ENCODE measurements at regions not wholly inside any gene's neighbourhood (a gene's known extent, or its start where the extent isn't known, plus 50 kb on each side); places are given as distances from the start of the nearest gene placed in this dataset.

DNA sequence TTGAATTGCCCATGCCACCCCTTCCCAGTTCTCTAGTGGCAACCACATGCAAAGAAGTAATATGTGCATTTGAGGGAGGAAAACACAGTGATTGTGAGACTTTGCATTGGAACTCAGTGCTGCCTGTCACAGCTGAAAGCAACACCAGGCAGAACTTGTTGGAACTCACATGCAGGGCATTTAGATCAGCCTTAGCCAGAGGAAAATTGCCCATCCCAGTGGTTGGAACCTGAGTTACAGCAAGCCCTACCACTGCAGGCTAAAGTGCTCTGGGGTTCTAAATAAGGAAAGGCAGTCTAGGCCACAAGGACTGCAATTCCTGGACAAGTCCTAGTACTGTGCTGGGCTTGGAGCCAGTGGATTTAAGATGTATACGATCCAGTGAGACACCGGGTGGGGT, 245.3 kb upstream of the UFL1 start:
- H3K27ac ChIP-seq (ENCODE audit: low read depth, low read length) = no peak overlapping the region
- H3K4me1 ChIP-seq (ENCODE audit: control insufficient read depth, insufficient read depth, low read length) = no peaks in the 10 kb centered on the region
- no peaks in the 10 kb centered on the region for H3K27me3 ChIP-seq (ENCODE audit: control insufficient read depth, insufficient read depth, low read length)
- H3K4me3 ChIP-seq (ENCODE audit: low read depth, low read length) = no peak overlapping the region
- peaks cover 5% of the 10 kb centered on the region for H3K9me3 ChIP-seq (ENCODE audit: control insufficient read depth, insufficient read depth, low read length)
- no peak for DNase-seq (ENCODE audit: low read depth in 4 of 6, low spot score in 6 of 6)
- H3K36me3 ChIP-seq (ENCODE audit: control insufficient read depth, insufficient read depth, low read length) = no peaks in the 10 kb centered on the region
- WGBS (ENCODE audit: insufficient coverage) = no CpG with 5 or more reads among the region's 2 CpGs

DNA sequence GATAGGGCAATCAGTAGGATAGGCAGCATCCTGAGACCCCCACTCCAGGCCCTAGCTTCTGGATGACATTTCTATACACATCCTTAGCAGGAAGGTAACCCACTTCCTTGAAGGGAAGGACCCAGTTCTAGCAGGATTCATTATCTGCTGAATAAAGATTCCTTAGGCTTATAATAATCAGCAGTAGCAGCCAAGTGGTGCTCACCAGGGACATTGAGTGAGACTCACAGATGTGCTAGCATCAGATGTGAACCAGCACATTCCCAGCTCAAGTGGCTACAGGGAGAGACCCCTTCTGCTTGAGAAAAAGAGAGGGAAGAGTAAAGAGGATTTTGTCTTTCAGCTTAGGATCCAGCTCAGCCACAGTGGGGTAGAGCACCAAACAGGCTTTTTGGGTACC, 244.8 kb upstream of the UFL1 start:
- Histone ChIP-seq H3K4me1 (ENCODE audit: control insufficient read depth, insufficient read depth, low read length) (no peaks in the 10 kb centered on the region), H3K36me3 (ENCODE audit: control insufficient read depth, insufficient read depth, low read length) (no peaks in the 10 kb centered on the region), H3K27me3 (ENCODE audit: control insufficient read depth, insufficient read depth, low read length) (no peaks in the 10 kb centered on the region), H3K27ac (ENCODE audit: low read depth, low read length) (no peak overlapping the region), H3K9me3 (ENCODE audit: control insufficient read depth, insufficient read depth, low read length) (peaks cover 5% of the 10 kb centered on the region), H3K4me3 (ENCODE audit: low read depth, low read length) (no peak overlapping the region)
- DNase-seq (ENCODE audit: low read depth in 4 of 6, low spot score in 6 of 6) = no peak

DNA sequence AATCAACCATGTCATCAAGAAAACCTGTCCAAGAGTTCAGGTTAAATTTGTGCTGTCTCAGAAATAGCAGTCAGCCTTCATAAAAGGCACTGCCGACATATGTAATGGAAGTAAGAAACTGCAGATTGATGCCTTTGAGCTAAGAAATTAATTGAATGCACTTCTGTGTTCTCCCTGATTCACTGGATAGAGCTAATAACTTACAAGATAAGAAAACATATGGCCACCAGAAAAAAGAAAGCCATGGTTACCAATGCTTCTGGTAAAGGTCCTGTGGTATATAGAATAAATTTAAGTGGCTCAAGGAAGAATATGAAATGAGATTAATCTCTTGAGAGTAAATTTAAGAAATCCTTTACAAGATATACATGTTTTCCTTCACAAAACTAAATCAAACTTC, 242.5 kb upstream of the UFL1 start:
- Histone ChIP-seq H3K27ac (ENCODE audit: low read depth, low read length) (no peak overlapping the region), H3K27me3 (ENCODE audit: control insufficient read depth, insufficient read depth, low read length) (no peaks in the 10 kb centered on the region), H3K4me3 (ENCODE audit: low read depth, low read length) (no peak overlapping the region), H3K36me3 (ENCODE audit: control insufficient read depth, insufficient read depth, low read length) (no peaks in the 10 kb centered on the region), H3K4me1 (ENCODE audit: control insufficient read depth, insufficient read depth, low read length) (no peaks in the 10 kb centered on the region), H3K9me3 (ENCODE audit: control insufficient read depth, insufficient read depth, low read length) (no peaks in the 10 kb centered on the region)
- peak in 1 of 6 donors; percentile 38 for DNase-seq (ENCODE audit: low read depth in 4 of 6, low spot score in 6 of 6)
- WGBS (ENCODE audit: insufficient coverage) = no CpG with 5 or more reads among the region's 1 CpG

DNA sequence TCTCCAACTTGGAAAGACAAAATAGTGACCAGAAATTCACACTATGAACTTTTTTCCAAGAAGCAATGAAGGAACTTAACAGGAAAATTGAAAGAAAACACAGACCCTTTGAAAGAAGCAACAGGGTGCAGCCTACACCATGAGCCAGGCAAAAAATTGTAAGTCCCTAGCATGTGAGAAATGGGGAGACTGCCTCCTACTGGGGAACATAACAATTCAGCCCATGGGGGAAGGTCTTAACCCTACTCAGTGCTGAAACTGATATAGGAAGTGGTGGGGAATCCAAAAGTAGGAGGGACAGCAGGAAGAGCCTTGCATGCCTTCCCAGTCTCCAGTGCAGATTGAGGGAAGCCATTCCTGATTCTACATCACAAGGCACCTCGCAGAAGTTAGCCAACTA, 235.1 kb upstream of the UFL1 start:
- WGBS (ENCODE audit: insufficient coverage) = no CpG with 5 or more reads among the region's 1 CpG
- DNase-seq (ENCODE audit: low read depth in 4 of 6, low spot score in 6 of 6) = no peak
- H3K4me3 ChIP-seq (ENCODE audit: low read depth, low read length) = no peak overlapping the region
- no peak overlapping the region for H3K27ac ChIP-seq (ENCODE audit: low read depth, low read length)
- no peaks in the 10 kb centered on the region for H3K9me3 ChIP-seq (ENCODE audit: control insufficient read depth, insufficient read depth, low read length)
- H3K4me1 ChIP-seq (ENCODE audit: control insufficient read depth, insufficient read depth, low read length) = no peaks in the 10 kb centered on the region
- no peaks in the 10 kb centered on the region for H3K27me3 ChIP-seq (ENCODE audit: control insufficient read depth, insufficient read depth, low read length)
- H3K36me3 ChIP-seq (ENCODE audit: control insufficient read depth, insufficient read depth, low read length) = no peaks in the 10 kb centered on the region

DNA sequence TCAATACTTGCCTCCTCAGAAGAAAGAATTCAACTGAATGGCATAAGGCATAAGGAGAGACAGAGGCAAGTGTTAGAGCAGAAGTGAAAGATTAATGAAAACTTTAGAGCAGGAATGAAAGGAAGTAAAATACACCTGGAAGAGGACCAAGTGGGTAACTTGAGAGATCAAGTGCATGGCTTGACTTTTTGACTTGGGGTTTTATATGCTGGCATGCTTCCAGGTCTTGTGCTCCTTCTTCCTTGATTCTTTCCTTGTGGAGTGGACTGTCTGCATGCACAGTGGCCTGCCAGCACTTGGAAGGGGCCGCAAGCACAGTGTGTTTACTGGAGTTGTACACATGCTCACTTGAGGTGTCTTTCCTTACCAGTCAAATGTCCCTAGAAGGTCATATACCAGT, 222.1 kb upstream of the UFL1 start:
- WGBS (ENCODE audit: insufficient coverage) = 100% methylated on average over 1 of the region's 1 CpG
- DNase-seq (ENCODE audit: low read depth in 4 of 6, low spot score in 6 of 6) = no peak
- Histone ChIP-seq H3K27me3 (ENCODE audit: control insufficient read depth, insufficient read depth, low read length) (no peaks in the 10 kb centered on the region), H3K9me3 (ENCODE audit: control insufficient read depth, insufficient read depth, low read length) (peaks cover 3% of the 10 kb centered on the region), H3K4me1 (ENCODE audit: control insufficient read depth, insufficient read depth, low read length) (no peaks in the 10 kb centered on the region), H3K4me3 (ENCODE audit: low read depth, low read length) (no peak overlapping the region), H3K36me3 (ENCODE audit: control insufficient read depth, insufficient read depth, low read length) (no peaks in the 10 kb centered on the region), H3K27ac (ENCODE audit: low read depth, low read length) (no peak overlapping the region)

DNA sequence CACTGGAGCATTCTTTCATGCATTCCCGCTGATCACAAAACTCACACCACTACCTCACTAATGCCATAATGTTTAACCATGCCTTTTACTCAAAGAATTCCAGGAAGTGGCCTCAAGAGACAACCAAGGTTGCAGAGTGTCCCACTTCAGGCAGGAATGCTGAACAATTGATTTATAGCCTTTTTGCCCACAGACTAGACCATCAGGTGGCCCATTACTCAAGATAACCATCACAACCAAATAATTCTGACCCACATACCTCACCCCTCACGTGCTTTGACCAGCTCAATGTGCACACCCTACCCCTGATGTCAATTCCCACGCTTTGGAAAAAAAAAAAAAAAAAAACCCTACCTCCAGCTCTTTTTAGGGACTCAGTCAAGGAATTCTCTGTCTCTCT, 220.6 kb upstream of the UFL1 start:
- Histone ChIP-seq H3K9me3 (ENCODE audit: control insufficient read depth, insufficient read depth, low read length) (peaks cover 2% of the 10 kb centered on the region), H3K4me1 (ENCODE audit: control insufficient read depth, insufficient read depth, low read length) (no peaks in the 10 kb centered on the region), H3K4me3 (ENCODE audit: low read depth, low read length) (no peak overlapping the region), H3K27ac (ENCODE audit: low read depth, low read length) (no peak overlapping the region), H3K36me3 (ENCODE audit: control insufficient read depth, insufficient read depth, low read length) (no peaks in the 10 kb centered on the region), H3K27me3 (ENCODE audit: control insufficient read depth, insufficient read depth, low read length) (no peaks in the 10 kb centered on the region)
- 100% methylated on average over 2 of the region's 3 CpGs for WGBS (ENCODE audit: insufficient coverage)
- DNase-seq (ENCODE audit: low read depth in 4 of 6, low spot score in 6 of 6) = no peak

DNA sequence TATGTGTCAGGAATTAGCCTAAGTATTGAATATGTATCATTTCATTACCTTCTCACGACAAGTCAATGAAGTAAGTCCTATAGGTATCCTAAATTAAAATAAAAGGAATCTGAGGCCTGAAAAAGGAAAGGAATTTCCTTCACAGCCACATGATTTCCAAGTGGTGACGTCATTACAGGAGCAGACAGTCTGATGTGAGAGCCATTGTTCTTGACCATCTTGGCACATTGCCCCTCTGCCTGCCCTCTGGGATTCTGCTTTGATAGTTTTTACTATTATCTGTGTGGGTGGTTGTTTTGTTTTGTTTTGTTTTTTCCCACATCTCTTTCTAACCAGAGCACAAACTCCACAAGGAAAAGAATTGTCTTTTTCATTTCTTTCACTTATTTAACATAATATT, 219.8 kb upstream of the UFL1 start:
- no peak overlapping the region for H3K4me3 ChIP-seq (ENCODE audit: low read depth, low read length)
- DNase-seq (ENCODE audit: low read depth in 4 of 6, low spot score in 6 of 6) = no peak
- no peaks in the 10 kb centered on the region for H3K36me3 ChIP-seq (ENCODE audit: control insufficient read depth, insufficient read depth, low read length)
- no peak overlapping the region for H3K27ac ChIP-seq (ENCODE audit: low read depth, low read length)
- WGBS (ENCODE audit: insufficient coverage) = no CpG with 5 or more reads among the region's 2 CpGs
- H3K9me3 ChIP-seq (ENCODE audit: control insufficient read depth, insufficient read depth, low read length) = peaks cover 2% of the 10 kb centered on the region
- H3K4me1 ChIP-seq (ENCODE audit: control insufficient read depth, insufficient read depth, low read length) = no peaks in the 10 kb centered on the region
- no peaks in the 10 kb centered on the region for H3K27me3 ChIP-seq (ENCODE audit: control insufficient read depth, insufficient read depth, low read length)

DNA sequence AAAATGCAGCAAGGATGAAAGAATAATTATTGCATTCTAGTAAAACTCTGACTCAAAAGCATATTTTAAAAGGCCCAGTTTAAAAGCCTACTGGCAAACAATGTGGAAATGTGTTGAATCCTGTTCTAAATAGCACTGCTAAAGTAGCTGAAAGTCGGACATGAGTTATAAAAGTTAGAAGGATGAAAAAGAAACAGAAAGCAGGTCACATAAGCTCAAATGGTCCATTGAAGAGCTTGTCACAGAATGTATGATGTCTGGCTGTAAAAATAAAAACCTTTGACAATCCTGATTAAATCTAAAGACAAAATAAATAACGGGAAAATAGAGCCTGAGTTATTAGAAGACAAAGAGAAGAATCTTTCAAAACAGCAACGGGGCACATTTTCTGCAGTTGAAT, 218.6 kb upstream of the UFL1 start:
- Histone ChIP-seq H3K36me3 (ENCODE audit: control insufficient read depth, insufficient read depth, low read length) (no peaks in the 10 kb centered on the region), H3K4me1 (ENCODE audit: control insufficient read depth, insufficient read depth, low read length) (no peaks in the 10 kb centered on the region), H3K27ac (ENCODE audit: low read depth, low read length) (no peak overlapping the region), H3K4me3 (ENCODE audit: low read depth, low read length) (no peak overlapping the region), H3K27me3 (ENCODE audit: control insufficient read depth, insufficient read depth, low read length) (no peaks in the 10 kb centered on the region), H3K9me3 (ENCODE audit: control insufficient read depth, insufficient read depth, low read length) (peaks cover 2% of the 10 kb centered on the region)
- DNase-seq (ENCODE audit: low read depth in 4 of 6, low spot score in 6 of 6) = no peak
- 72% methylated on average over 3 of the region's 3 CpGs for WGBS (ENCODE audit: insufficient coverage)

DNA sequence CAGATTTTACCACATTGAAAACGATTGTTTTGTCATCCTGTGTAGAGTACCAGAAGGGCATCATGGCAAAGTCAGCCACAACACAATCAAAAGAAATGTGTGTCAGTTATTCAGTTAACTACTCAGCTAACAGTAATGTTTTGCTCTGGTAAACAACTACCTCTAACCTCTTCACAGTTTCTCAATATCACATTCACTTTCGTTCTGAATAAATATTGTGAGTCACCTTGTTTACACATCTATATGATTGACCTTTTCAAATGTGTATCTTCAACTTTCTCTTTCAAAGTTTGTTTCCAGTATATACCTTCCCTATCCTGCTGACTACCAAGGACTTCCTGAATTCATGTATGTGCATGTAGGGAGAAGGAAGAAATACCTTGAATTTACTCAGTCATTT, 216.6 kb upstream of the UFL1 start:
- no CpG with 5 or more reads among the region's 2 CpGs for WGBS (ENCODE audit: insufficient coverage)
- Histone ChIP-seq H3K27ac (ENCODE audit: low read depth, low read length) (no peak overlapping the region), H3K4me1 (ENCODE audit: control insufficient read depth, insufficient read depth, low read length) (no peaks in the 10 kb centered on the region)

DNA sequence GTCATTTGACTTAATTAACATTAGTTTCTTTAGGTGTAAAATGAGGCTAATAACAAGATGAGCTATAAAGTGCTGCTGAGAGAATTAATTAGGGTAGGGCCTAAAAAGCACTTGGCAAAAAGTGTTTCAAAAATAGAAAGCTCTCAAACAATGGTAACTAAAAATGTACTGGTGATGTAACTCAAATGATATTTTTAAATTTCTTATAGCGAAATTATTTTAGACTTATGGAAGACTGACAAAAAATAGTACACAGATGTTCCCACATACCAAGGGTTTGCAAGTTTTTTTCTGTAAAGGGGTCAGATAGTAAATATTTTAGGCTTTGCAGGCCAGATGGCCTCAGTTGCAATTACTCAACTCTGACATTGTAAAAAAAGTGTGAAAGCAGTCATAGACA, 190.7 kb upstream of the UFL1 start:
- Histone ChIP-seq H3K9me3 (ENCODE audit: control insufficient read depth, insufficient read depth, low read length) (peaks cover 6% of the 10 kb centered on the region), H3K36me3 (ENCODE audit: control insufficient read depth, insufficient read depth, low read length) (no peaks in the 10 kb centered on the region), H3K4me3 (ENCODE audit: low read depth, low read length) (no peak overlapping the region), H3K27me3 (ENCODE audit: control insufficient read depth, insufficient read depth, low read length) (no peaks in the 10 kb centered on the region), H3K4me1 (ENCODE audit: control insufficient read depth, insufficient read depth, low read length) (no peaks in the 10 kb centered on the region), H3K27ac (ENCODE audit: low read depth, low read length) (no peak overlapping the region)
- no CpG with 5 or more reads among the region's 1 CpG for WGBS (ENCODE audit: insufficient coverage)
- DNase-seq (ENCODE audit: low read depth in 4 of 6, low spot score in 6 of 6) = peak in 2 of 6 donors; percentile 15 to 23

More for the DNA sequence above, 216.6 kb upstream of the UFL1 start:
- no peak for DNase-seq (ENCODE audit: low read depth in 4 of 6, low spot score in 6 of 6)
- H3K27me3 ChIP-seq (ENCODE audit: control insufficient read depth, insufficient read depth, low read length) = no peaks in the 10 kb centered on the region
- H3K9me3 ChIP-seq (ENCODE audit: control insufficient read depth, insufficient read depth, low read length) = peaks cover 2% of the 10 kb centered on the region
- H3K36me3 ChIP-seq (ENCODE audit: control insufficient read depth, insufficient read depth, low read length) = no peaks in the 10 kb centered on the region
- no peak overlapping the region for H3K4me3 ChIP-seq (ENCODE audit: low read depth, low read length)
